Loucy (cell line): ENCODE measurements at regions not wholly inside any gene's neighbourhood (a gene's known extent, or its start where the extent isn't known, plus 50 kb on each side); places are given as distances from the start of the nearest gene placed in this dataset.

ENCODE experiments used
- H2AFZ ChIP-seq: fragments of 200-600 bp; sonication (generic); 2 replicates; pipeline ENCODE4 v1.6.0; 2016; ENCODE audit warnings: antibody characterized with exemption, mild to moderate bottlenecking, low read length, moderate library complexity
- H3F3A ChIP-seq: fragments of 200-600 bp; 2 replicates; pipeline ENCODE4 v1.6.0; 2016; ENCODE audit warnings: antibody characterized with exemption, low read depth, mild to moderate bottlenecking
- H3K27me3 ChIP-seq: fragments of 200-600 bp; sonication (generic); 2 replicates; pipeline ENCODE4 v1.6.1; 2014; ENCODE audit warnings: low read length, mild to moderate bottlenecking; ENCODE audit not compliant: insufficient read depth, poor library complexity, severe bottlenecking
- H3K36me3 ChIP-seq: fragments of 200-600 bp; sonication (generic); 2 replicates; pipeline ENCODE4 v1.6.1; 2016; ENCODE audit warnings: low read length; ENCODE audit not compliant: insufficient read depth
- H3K4me1 ChIP-seq: fragments of 200-600 bp; sonication (generic); 2 replicates; pipeline ENCODE4 v1.5.1; 2014; ENCODE audit warnings: low read length, mild to moderate bottlenecking; ENCODE audit not compliant: insufficient read depth, poor library complexity, severe bottlenecking
- H3K4me2 ChIP-seq: fragments of 200-600 bp; sonication (generic); 2 replicates; pipeline ENCODE4 v1.6.0; 2014; ENCODE audit warnings: antibody characterized with exemption, low read length, low read depth, mild to moderate bottlenecking; ENCODE audit not compliant: poor library complexity, severe bottlenecking
- H3K4me3 ChIP-seq: fragments of 200-600 bp; sonication (generic); 2 replicates; pipeline ENCODE4 v1.5.1; 2014; ENCODE audit warnings: low read length, mild to moderate bottlenecking, mixed read lengths; ENCODE audit not compliant: poor library complexity, severe bottlenecking
- H3K79me2 ChIP-seq: fragments of 200-600 bp; sonication (generic); 2 replicates; pipeline ENCODE4 v1.6.1; 2014; ENCODE audit warnings: low read length; ENCODE audit not compliant: insufficient read depth
- H3K9ac ChIP-seq: fragments of 200-600 bp; sonication (generic); 2 replicates; pipeline ENCODE4 v1.6.0; 2014; ENCODE audit warnings: mild to moderate bottlenecking, low read depth, low read length, moderate library complexity; ENCODE audit not compliant: poor library complexity, severe bottlenecking
- H3K9me2 ChIP-seq: fragments of 200-600 bp; sonication (generic); replicated peaks from 2 replicates; pipeline ENCODE4 v1.6.1; 2016; ENCODE audit warnings: low read depth, low read length, mixed read lengths
- H3K9me3 ChIP-seq: fragments of 200-600 bp; sonication (generic); 2 replicates; pipeline ENCODE4 v1.6.1; 2014; ENCODE audit warnings: mild to moderate bottlenecking, antibody characterized with exemption, low read length, low read depth; ENCODE audit not compliant: insufficient read depth
- H4K20me1 ChIP-seq: fragments of 200-600 bp; sonication (generic); 2 replicates; pipeline ENCODE4 v1.6.0; 2014; ENCODE audit warnings: antibody characterized with exemption, low read length, mild to moderate bottlenecking; ENCODE audit not compliant: insufficient read depth, poor library complexity, severe bottlenecking
- CTCF ChIP-seq: fragments of 200-600 bp; sonication (generic); conservative IDR thresholded peaks from 2 replicates; pipeline ENCODE4 v1.5.1; 2014; ENCODE audit warnings: mild to moderate bottlenecking, antibody characterized with exemption, low read length
- EZH2phosphoT487 ChIP-seq: fragments of 200-600 bp; IDR thresholded peaks from 2 replicates; pipeline ENCODE4 v1.6.1; 2018; ENCODE audit warnings: antibody characterized with exemption, mild to moderate bottlenecking, moderate library complexity, borderline replicate concordance

DNA sequence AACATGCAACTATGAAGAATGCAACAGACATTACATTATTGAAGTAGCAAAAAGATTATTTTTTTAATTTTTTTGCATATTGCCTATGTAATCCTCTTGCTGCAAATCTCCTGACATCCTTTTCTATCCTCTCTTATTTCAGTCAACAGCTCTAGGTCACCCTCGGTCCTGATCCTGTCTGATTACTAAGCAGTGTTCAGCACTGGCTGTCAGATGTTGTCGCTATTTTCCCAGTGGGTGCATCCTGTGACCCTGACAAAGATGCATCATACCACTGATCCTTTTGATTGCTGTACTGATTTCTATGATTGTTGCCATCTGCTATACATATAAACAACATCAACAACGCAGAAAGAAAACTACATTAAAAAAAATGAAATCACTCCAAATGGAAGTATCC, 443.7 kb upstream of the PRR20A start:
- Histone ChIP-seq H3K4me1 (no peaks in the 10 kb centered on the region), H3K9ac (no peak overlapping the region), H3F3A (no peaks in the 10 kb centered on the region), H2AFZ (no peak overlapping the region), H4K20me1 (no peaks in the 10 kb centered on the region), H3K36me3 (no peaks in the 10 kb centered on the region), H3K9me3 (no peaks in the 10 kb centered on the region), H3K79me2 (no peaks in the 10 kb centered on the region), H3K4me3 (no peak overlapping the region), H3K27me3 (no peaks in the 10 kb centered on the region), H3K9me2 (no peaks in the 10 kb centered on the region; the same call in 1 of the 2 replicates), H3K4me2 (no peak overlapping the region)
- TF ChIP-seq EZH2phosphoT487 (no peak), CTCF (no peak)

DNA sequence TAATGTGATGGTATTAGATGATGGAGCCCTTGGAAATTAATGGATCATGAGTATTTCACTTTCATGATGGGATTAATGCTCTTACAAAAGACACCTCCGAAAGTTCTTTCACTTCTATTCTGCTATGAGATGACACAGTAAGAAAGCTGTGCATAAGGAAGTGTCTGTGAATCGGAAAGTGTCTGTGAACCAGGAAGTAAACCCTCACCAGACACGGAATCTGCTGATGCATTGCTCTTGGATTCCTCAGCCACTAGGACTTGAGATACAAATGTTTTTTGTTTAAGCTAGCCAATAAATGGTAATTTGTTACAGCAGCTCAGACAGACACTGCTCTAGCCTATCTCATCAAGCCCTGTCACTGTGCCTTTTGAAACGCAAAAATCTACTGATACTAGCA, 440.4 kb upstream of the PRR20A start:
- Histone ChIP-seq H3K4me3 (no peak overlapping the region), H4K20me1 (no peaks in the 10 kb centered on the region), H3K4me2 (no peak overlapping the region), H3K9ac (no peak overlapping the region), H3F3A (no peaks in the 10 kb centered on the region), H3K79me2 (no peaks in the 10 kb centered on the region), H3K9me3 (no peaks in the 10 kb centered on the region), H3K27me3 (no peaks in the 10 kb centered on the region), H3K36me3 (no peaks in the 10 kb centered on the region), H3K9me2 (no peaks in the 10 kb centered on the region), H2AFZ (no peak overlapping the region), H3K4me1 (no peaks in the 10 kb centered on the region)
- TF ChIP-seq CTCF, result no peak
- no peak for TF ChIP-seq EZH2phosphoT487

GRCh38 chr13:56706485-56706884, 434.2 kb upstream of the PRR20A start:
- no peak overlapping the region for H3K4me2 ChIP-seq
- H3K4me1 ChIP-seq, result no peaks in the 10 kb centered on the region
- no peak overlapping the region for H3K9ac ChIP-seq
- H3K36me3 ChIP-seq, result no peaks in the 10 kb centered on the region
- H4K20me1 ChIP-seq, result no peaks in the 10 kb centered on the region
- no peaks in the 10 kb centered on the region for H3K79me2 ChIP-seq
- no peaks in the 10 kb centered on the region for H3K9me3 ChIP-seq
- no peak overlapping the region for H3K4me3 ChIP-seq
- no peaks in the 10 kb centered on the region for H3K27me3 ChIP-seq
- TF ChIP-seq CTCF (no peak), EZH2phosphoT487 (no peak)
- no peaks in the 10 kb centered on the region for H3K9me2 ChIP-seq
- no peaks in the 10 kb centered on the region for H3F3A ChIP-seq
- H2AFZ ChIP-seq, result no peak overlapping the region
